Mesenchymal stem cell (in vitro differentiated cells and primary cell): ENCODE measurements at regions not wholly inside any gene's neighbourhood (a gene's known extent, or its start where the extent isn't known, plus 50 kb on each side); places are given as distances from the start of the nearest gene placed in this dataset.
A peak's percentile ranks its signal among the peaks of the same experiment; 100 is the strongest.
"Not testable (repeated sequence)": the region's sequence is repeated elsewhere in the genome, so short reads cannot be mapped to it uniquely, and the experiment has no call there.

ENCODE experiments used
- DNase-seq: peaks from one replicate; pipeline ENCODE4 v3.0.0-alpha.2; 2013
- H2AFZ ChIP-seq: one replicate; pipeline ENCODE4 v1.6.1; 2013; ENCODE audit warnings: low read depth, mild to moderate bottlenecking, control low read depth, inconsistent platforms, low read length, moderate library complexity
- H2AK5ac ChIP-seq: 2 replicates; pipeline ENCODE4 v1.6.1; 2013; ENCODE audit warnings: low read length, moderate library complexity, mild to moderate bottlenecking, inconsistent platforms; ENCODE audit not compliant: severe bottlenecking
- H2BK120ac ChIP-seq: one replicate; pipeline ENCODE4 v1.6.1; 2013; ENCODE audit warnings: low read depth, mild to moderate bottlenecking, inconsistent platforms, low read length, moderate library complexity
- H2BK12ac ChIP-seq, 2 experiments: one replicate each; pipeline ENCODE4 v1.6.1; 2013; ENCODE audit warnings: inconsistent platforms in 2 of 2, low read length in 2 of 2, mild to moderate bottlenecking in 2 of 2, moderate library complexity in 2 of 2, control low read depth in 1 of 2
- H2BK15ac ChIP-seq: one replicate; pipeline ENCODE4 v1.6.1; 2013; ENCODE audit warnings: mild to moderate bottlenecking, low read depth, inconsistent platforms; ENCODE audit not compliant: poor library complexity, severe bottlenecking
- H2BK5ac ChIP-seq: 2 replicates; pipeline ENCODE4 v1.6.1; 2013; ENCODE audit warnings: low read depth, mild to moderate bottlenecking, low read length, control low read depth, inconsistent platforms; ENCODE audit not compliant: poor library complexity, severe bottlenecking
- H3K14ac ChIP-seq, 2 experiments: one replicate each; pipeline ENCODE4 v1.6.1; 2013; ENCODE audit warnings: inconsistent platforms in 2 of 2, low read length in 2 of 2, control low read depth in 1 of 2, mild to moderate bottlenecking in 1 of 2, moderate library complexity in 1 of 2
- H3K18ac ChIP-seq, 2 experiments: one replicate each; pipeline ENCODE4 v1.6.1; 2013; ENCODE audit warnings: inconsistent platforms in 2 of 2, low read length in 2 of 2, control low read depth in 1 of 2, low read depth in 1 of 2, mild to moderate bottlenecking in 1 of 2
- H3K23ac ChIP-seq, 2 experiments: one replicate each; pipeline ENCODE4 v1.6.1; 2013; ENCODE audit warnings: inconsistent platforms in 2 of 2, low read length in 2 of 2, mild to moderate bottlenecking in 2 of 2, moderate library complexity in 2 of 2, control low read depth in 1 of 2
- H3K27ac ChIP-seq: 2 replicates; pipeline ENCODE4 v1.5.1; 2013; ENCODE audit warnings: mild to moderate bottlenecking, moderate library complexity, low read length, control low read depth, inconsistent platforms; ENCODE audit not compliant: poor library complexity, severe bottlenecking
- H3K27me3 ChIP-seq, 2 experiments: 2 replicates each; pipeline versions ENCODE4 v1.6.1 to v1.7.0; 2013; ENCODE audit warnings: low read length in 2 of 2, mild to moderate bottlenecking in 2 of 2, moderate library complexity in 2 of 2, control low read depth in 1 of 2, inconsistent platforms in 1 of 2; ENCODE audit not compliant: control insufficient read depth in 1 of 2, insufficient read depth in 1 of 2
- H3K36me3 ChIP-seq, 2 experiments: 2 replicates each; pipeline versions ENCODE4 v1.6.1 to v1.7.0; 2013; ENCODE audit warnings: low read length in 2 of 2, control low read depth in 1 of 2, inconsistent platforms in 1 of 2, low read depth in 1 of 2, mild to moderate bottlenecking in 1 of 2; ENCODE audit not compliant: insufficient read depth in 2 of 2, control insufficient read depth in 1 of 2
- H3K4ac ChIP-seq, 2 experiments: one replicate each; pipeline ENCODE4 v1.6.1; 2013; ENCODE audit warnings: inconsistent platforms in 2 of 2, low read length in 2 of 2, mild to moderate bottlenecking in 2 of 2, moderate library complexity in 2 of 2, control low read depth in 1 of 2, low read depth in 1 of 2
- H3K4me1 ChIP-seq: 2 replicates; pipeline ENCODE4 v1.6.1; 2013; ENCODE audit warnings: low read depth, low read length, control low read depth; ENCODE audit not compliant: control insufficient read depth, insufficient read depth
- H3K4me2 ChIP-seq: 2 replicates; pipeline ENCODE4 v1.6.1; 2013; ENCODE audit warnings: low read length, mild to moderate bottlenecking, inconsistent platforms; ENCODE audit not compliant: poor library complexity, severe bottlenecking
- H3K4me3 ChIP-seq, 2 experiments: 2 replicates each; pipeline versions ENCODE4 v1.5.1 to v1.7.0; 2013; ENCODE audit warnings: low read length in 2 of 2, mild to moderate bottlenecking in 2 of 2, control low read depth in 1 of 2, low read depth in 1 of 2; ENCODE audit not compliant: insufficient read depth in 1 of 2
- H3K79me1 ChIP-seq: replicated peaks from 2 replicates; pipeline ENCODE4 v1.6.1; 2013; ENCODE audit warnings: mild to moderate bottlenecking, control low read depth, low read length, inconsistent platforms; ENCODE audit not compliant: poor library complexity, severe bottlenecking
- H3K9ac ChIP-seq: 2 replicates; pipeline ENCODE4 v1.7.0; 2013; ENCODE audit warnings: mild to moderate bottlenecking, low read length, moderate library complexity
- H3K9me3 ChIP-seq: 2 replicates; pipeline ENCODE4 v1.7.0; 2013; ENCODE audit warnings: mild to moderate bottlenecking, low read length; ENCODE audit not compliant: control insufficient read depth
- H4K8ac ChIP-seq: one replicate; pipeline ENCODE4 v1.6.1; 2013; ENCODE audit warnings: inconsistent platforms, mild to moderate bottlenecking, low read length, moderate library complexity
- H4K91ac ChIP-seq: one replicate; pipeline ENCODE4 v1.6.1; 2013; ENCODE audit warnings: mild to moderate bottlenecking, low read length, inconsistent platforms
- WGBS: methylation state at CpG from one replicate; pipeline ENCODE4 v1.1.7; 2013; ENCODE audit warnings: mixed read lengths; 5-methylcytosine and 5-hydroxymethylcytosine counted together

DNA sequence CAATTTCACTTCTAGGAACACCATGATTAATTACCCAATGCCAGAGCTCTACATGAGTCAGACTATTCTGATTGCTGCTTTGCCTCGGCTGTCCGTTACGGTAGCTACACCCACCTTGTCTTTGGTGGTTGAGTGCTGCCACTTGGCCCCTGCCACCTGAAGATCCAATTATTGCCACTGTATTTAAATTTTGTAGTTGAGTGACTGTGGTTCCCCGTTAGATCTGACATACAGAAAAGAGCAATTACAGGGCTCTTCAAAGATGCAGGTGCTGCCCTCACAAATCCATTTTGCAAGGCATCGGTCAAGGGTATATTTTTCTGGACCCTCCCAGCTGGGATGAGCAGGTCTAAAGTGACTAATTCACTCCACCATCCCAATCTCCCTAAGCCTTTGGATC lies 383.5 kb upstream of the RUNX1 start:
- H2BK5ac ChIP-seq, H4K91ac ChIP-seq, H3K27me3 ChIP-seq, H3K27ac ChIP-seq, DNase-seq, H3K36me3 ChIP-seq, H3K18ac ChIP-seq, H3K9ac ChIP-seq, H2AFZ ChIP-seq, H2BK120ac ChIP-seq, H3K4me2 ChIP-seq, H2AK5ac ChIP-seq, H3K4ac ChIP-seq, H3K79me1 ChIP-seq, H3K23ac ChIP-seq, H3K4me1 ChIP-seq, H3K4me3 ChIP-seq, H4K8ac ChIP-seq, H2BK15ac ChIP-seq, H3K14ac ChIP-seq, H2BK12ac ChIP-seq: not testable (repeated sequence)
- 76% methylated on average over 5 of the region's 5 CpGs for WGBS
- peaks cover 38% of the 10 kb centered on the region for H3K9me3 ChIP-seq

DNA sequence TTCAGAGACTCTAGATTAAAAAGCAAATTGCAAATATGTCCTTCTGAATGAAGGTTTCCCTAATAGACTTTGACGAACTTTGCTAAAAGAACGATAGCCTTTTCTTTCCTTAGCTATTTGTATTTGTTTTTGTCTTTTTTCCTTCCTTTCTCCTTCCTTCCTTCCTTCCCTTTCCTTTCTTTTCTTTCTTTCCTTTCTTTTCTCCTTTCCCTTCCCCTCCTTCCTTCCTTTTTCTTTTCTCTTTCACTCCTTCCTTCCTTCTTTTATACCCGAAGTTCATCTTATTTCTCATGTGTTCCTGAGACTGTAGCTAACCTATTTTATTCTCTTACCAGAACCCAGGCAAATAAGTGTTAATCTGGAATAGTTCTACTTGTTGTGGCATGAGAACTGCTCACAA lies 381.2 kb upstream of the RUNX1 start:
- Histone ChIP-seq H3K27ac (no peak overlapping the region), H2BK120ac (no peak overlapping the region), H2BK12ac (no peak overlapping the region), H3K23ac (no peak overlapping the region), H3K36me3 (no peaks in the 10 kb centered on the region), H3K4me2 (no peak overlapping the region), H3K79me1 (no peaks in the 10 kb centered on the region), H3K14ac (no peak overlapping the region), H3K4me1 (peaks cover 3% of the 10 kb centered on the region), H4K91ac (no peak overlapping the region), H2BK15ac (no peak overlapping the region), H2AK5ac (no peak overlapping the region), H3K4me3 (no peak overlapping the region), H3K9ac (no peak overlapping the region), H2AFZ (no peak overlapping the region), H3K27me3 (no peaks in the 10 kb centered on the region), H4K8ac (no peak overlapping the region), H3K18ac (no peak overlapping the region), H3K9me3 (peaks cover 36% of the 10 kb centered on the region), H3K4ac (no peak overlapping the region), H2BK5ac (no peak overlapping the region)
- 100% methylated on average over 2 of the region's 3 CpGs for WGBS
- DNase-seq = no peak

GRCh38 chr21:35428937-35429336 lies 379.8 kb upstream of the RUNX1 start:
- Histone ChIP-seq H3K4me1 (peaks cover 3% of the 10 kb centered on the region), H2BK120ac (no peak overlapping the region), H3K79me1 (no peaks in the 10 kb centered on the region), H3K9ac (peak overlapping the region; percentile 66), H3K27ac (no peak overlapping the region), H3K36me3 (no peaks in the 10 kb centered on the region), H2BK5ac (no peak overlapping the region), H2BK15ac (no peak overlapping the region), H3K4me3 (peak overlapping the region in 1 of 2 experiments; percentile 10), H2AK5ac (no peak overlapping the region), H3K27me3 (no peaks in the 10 kb centered on the region), H4K8ac (no peak overlapping the region), H2AFZ (no peak overlapping the region), H3K9me3 (peaks cover 26% of the 10 kb centered on the region), H3K18ac (no peak overlapping the region), H3K4ac (no peak overlapping the region), H3K23ac (no peak overlapping the region), H3K14ac (no peak overlapping the region), H3K4me2 (no peak overlapping the region), H4K91ac (no peak overlapping the region), H2BK12ac (no peak overlapping the region)
- DNase-seq = no peak

DNA sequence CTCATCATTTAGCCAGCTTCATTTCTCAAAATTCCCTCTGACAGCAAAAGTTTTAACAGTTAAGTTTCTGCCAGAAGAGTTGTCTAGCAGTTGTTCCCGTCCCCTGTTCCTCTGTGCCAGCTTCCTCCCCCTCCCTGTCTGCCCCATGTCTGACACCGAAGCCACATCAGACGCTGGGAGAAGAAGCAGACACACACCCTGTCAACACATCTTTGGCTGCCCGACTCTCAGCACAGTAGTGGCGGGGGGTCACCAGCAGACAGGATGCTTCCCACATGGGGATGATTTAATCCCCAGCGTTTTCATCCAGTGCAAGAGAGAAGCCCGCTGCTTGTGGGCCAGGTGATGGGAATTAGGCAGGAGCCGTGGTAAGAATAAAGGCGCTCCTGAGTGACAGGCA lies 379.4 kb upstream of the RUNX1 start:
- Histone ChIP-seq H2BK120ac (no peak overlapping the region), H2BK12ac (peak overlapping the region in 1 of 2 experiments; percentile 23), H3K36me3 (no peaks in the 10 kb centered on the region), H4K8ac (no peak overlapping the region), H3K23ac (no peak overlapping the region), H3K9ac (peak overlapping the region; percentile 66), H2AFZ (no peak overlapping the region), H3K4me2 (no peak overlapping the region), H3K14ac (no peak overlapping the region), H3K4me1 (peaks cover 3% of the 10 kb centered on the region), H3K27ac (no peak overlapping the region), H2AK5ac (no peak overlapping the region), H3K4me3 (peak overlapping the region in 1 of 2 experiments; percentile 10), H3K9me3 (peaks cover 22% of the 10 kb centered on the region), H2BK5ac (no peak overlapping the region), H3K27me3 (no peaks in the 10 kb centered on the region), H3K4ac (no peak overlapping the region), H4K91ac (no peak overlapping the region), H3K18ac (no peak overlapping the region), H3K79me1 (no peaks in the 10 kb centered on the region), H2BK15ac (no peak overlapping the region)
- WGBS = 13% methylated on average over 9 of the region's 9 CpGs
- DNase-seq = peak; percentile 47
